Right lobe of liver (tissue), 4 donors: ENCODE measurements at regions not wholly inside any gene's neighbourhood (a gene's known extent, or its start where the extent isn't known, plus 50 kb on each side); places are given as distances from the start of the nearest gene placed in this dataset.

Experiments
- CTCF ChIP-seq, 4 donors: fragments of 200-600 bp in 3 of 4; fragments of 450-650 bp in 1 of 4; IDR thresholded peaks; one replicate each; pipeline versions ENCODE4 v1.5.1 to v1.8.0; 2016 to 2022; ENCODE audit warnings: antibody characterized with exemption in 4 of 4, mild to moderate bottlenecking in 2 of 4
- POLR2A ChIP-seq: fragments of 450-650 bp; IDR thresholded peaks from one replicate; pipeline ENCODE4 v1.6.1; 2017; ENCODE audit warnings: antibody characterized with exemption, mild to moderate bottlenecking
- donor health status: DM: no; HTN: no; CAD: no.
- donor health status: DM: no; HTN: no; CAD: no.
- donor health status: DM: no; HTN: yes; CAD: no.

GRCh38 chr3:107429320-107430181 lies 52.3 kb downstream of the CCDC54 start:
- TF ChIP-seq CTCF (IDR thresholded peaks at IDR 0.05) (peak; percentile 80 to 91 (median 82)), POLR2A (no peak)
